Liver (tissue), 8 donors: ENCODE measurements at regions not wholly inside any gene's neighbourhood (a gene's known extent, or its start where the extent isn't known, plus 50 kb on each side); places are given as distances from the start of the nearest gene placed in this dataset.

ENCODE experiments used
- DNase-seq: peaks from one replicate; pipeline ENCODE4 v3.0.0-alpha.2; 2017; ENCODE audit warnings: low spot score
- H3K27ac ChIP-seq, 2 donors: one replicate each; pipeline ENCODE4 v1.7.0; 2013; ENCODE audit warnings: inconsistent platforms in 2 of 2, low read length in 2 of 2, control low read depth in 1 of 2, low read depth in 1 of 2, mild to moderate bottlenecking in 1 of 2
- H3K27me3 ChIP-seq, 4 donors: one replicate each; pipeline versions ENCODE4 v1.6.1 to v1.7.0; 2013; ENCODE audit warnings: low read length in 3 of 4, inconsistent platforms in 1 of 4, mild to moderate bottlenecking in 1 of 4, moderate library complexity in 1 of 4; ENCODE audit not compliant: control insufficient read depth in 4 of 4, insufficient read depth in 4 of 4
- H3K36me3 ChIP-seq, 4 donors: one replicate each; pipeline versions ENCODE4 v1.6.1 to v1.7.0; 2013; ENCODE audit warnings: low read length in 3 of 4, mild to moderate bottlenecking in 3 of 4, low read depth in 1 of 4, moderate library complexity in 1 of 4; ENCODE audit not compliant: control insufficient read depth in 4 of 4, insufficient read depth in 3 of 4
- H3K4me1 ChIP-seq, 4 donors: one replicate each; pipeline versions ENCODE4 v1.6.1 to v1.7.0; 2013; ENCODE audit warnings: low read length in 3 of 4, mild to moderate bottlenecking in 3 of 4, moderate library complexity in 1 of 4; ENCODE audit not compliant: control insufficient read depth in 4 of 4, insufficient read depth in 4 of 4
- H3K4me3 ChIP-seq, 3 donors: one replicate each; pipeline versions ENCODE4 v1.6.1 to v1.7.0; 2013; ENCODE audit warnings: low read length in 3 of 3, control low read depth in 1 of 3, low read depth in 1 of 3, mild to moderate bottlenecking in 1 of 3
- H3K9ac ChIP-seq, 2 donors: one replicate each; pipeline ENCODE4 v1.7.0; 2013; ENCODE audit warnings: low read length in 2 of 2, mild to moderate bottlenecking in 2 of 2, moderate library complexity in 2 of 2, control low read depth in 1 of 2, low read depth in 1 of 2
- H3K9me3 ChIP-seq, 4 donors: one replicate each; pipeline versions ENCODE4 v1.6.1 to v1.7.0; 2013; ENCODE audit warnings: low read length in 3 of 4; ENCODE audit not compliant: control insufficient read depth in 4 of 4
- EGR1 ChIP-seq, 2 donors: IDR thresholded peaks; 2 replicates each; pipeline ENCODE4 v1.6.1; 2016 to 2018; ENCODE audit warnings: antibody characterized with exemption in 2 of 2, low read depth in 2 of 2
- FOXA1 ChIP-seq: IDR thresholded peaks from 2 replicates; pipeline ENCODE4 v1.6.1; 2016; ENCODE audit warnings: antibody characterized with exemption
- GABPA ChIP-seq, 2 donors: IDR thresholded peaks in 1 of 2; conservative IDR thresholded peaks in 1 of 2; 2 replicates each; pipeline ENCODE4 v1.6.1; 2016; ENCODE audit warnings: antibody characterized with exemption in 2 of 2, mild to moderate bottlenecking in 1 of 2, moderate library complexity in 1 of 2
- HNF4A ChIP-seq, 2 donors: conservative IDR thresholded peaks; 2 replicates each; pipeline ENCODE4 v1.6.1; 2016; ENCODE audit warnings: antibody characterized with exemption in 2 of 2, mild to moderate bottlenecking in 2 of 2
- HNF4G ChIP-seq: IDR thresholded peaks from 2 replicates; pipeline ENCODE4 v1.6.1; 2016; ENCODE audit warnings: antibody characterized with exemption
- JUND ChIP-seq, 2 donors: IDR thresholded peaks; 2 replicates each; pipeline ENCODE4 v1.6.1; 2016; ENCODE audit warnings: antibody characterized with exemption in 2 of 2
- MAX ChIP-seq: IDR thresholded peaks from 2 replicates; pipeline ENCODE4 v1.6.1; 2016; ENCODE audit warnings: antibody characterized with exemption
- NR2F2 ChIP-seq: IDR thresholded peaks from 2 replicates; pipeline ENCODE4 v1.6.1; 2016; ENCODE audit warnings: antibody characterized with exemption
- RAD21 ChIP-seq, 2 donors: IDR thresholded peaks; 2 replicates each; pipeline ENCODE4 v1.6.1; 2016; ENCODE audit warnings: antibody characterized with exemption in 2 of 2, mild to moderate bottlenecking in 2 of 2
- SP1 ChIP-seq: IDR thresholded peaks from 2 replicates; pipeline ENCODE4 v1.6.1; 2018; ENCODE audit warnings: antibody characterized with exemption, mild to moderate bottlenecking
- YY1 ChIP-seq: IDR thresholded peaks from 2 replicates; pipeline ENCODE4 v1.6.1; 2016; ENCODE audit warnings: antibody characterized with exemption, mild to moderate bottlenecking
- ZBTB33 ChIP-seq: IDR thresholded peaks from 2 replicates; pipeline ENCODE4 v1.6.1; 2016; ENCODE audit warnings: antibody characterized with exemption
- WGBS: extraction: QIAGEN DNeasy Blood & Tissue Kit; methylation state at CpG from one replicate; pipeline ENCODE4 v1.1.7; 2013; 5-methylcytosine and 5-hydroxymethylcytosine counted together
- TF ChIP-seq, protein P1 (sequence below): IDR thresholded peaks from 2 replicates; pipeline ENCODE4 v1.6.1; 2016; ENCODE audit warnings: antibody characterized with exemption, mild to moderate bottlenecking
- TF ChIP-seq, protein P2 (sequence below): fragments of 150-350 bp; IDR thresholded peaks from 2 replicates; pipeline ENCODE4 v1.5.1; 2017; ENCODE audit warnings: improper control_type of control experiment, low read depth, low read length; ENCODE audit not compliant: missing input control
- donor health status: healthy.
- donor health status: healthy.
- donor health status: healthy.
- donor health status: healthy.
- donor health status: healthy.

GRCh38 chr5:43851741-43852140 lies 248.8 kb downstream of the NNT start (continued):
- TF ChIP-seq, protein P1, sequence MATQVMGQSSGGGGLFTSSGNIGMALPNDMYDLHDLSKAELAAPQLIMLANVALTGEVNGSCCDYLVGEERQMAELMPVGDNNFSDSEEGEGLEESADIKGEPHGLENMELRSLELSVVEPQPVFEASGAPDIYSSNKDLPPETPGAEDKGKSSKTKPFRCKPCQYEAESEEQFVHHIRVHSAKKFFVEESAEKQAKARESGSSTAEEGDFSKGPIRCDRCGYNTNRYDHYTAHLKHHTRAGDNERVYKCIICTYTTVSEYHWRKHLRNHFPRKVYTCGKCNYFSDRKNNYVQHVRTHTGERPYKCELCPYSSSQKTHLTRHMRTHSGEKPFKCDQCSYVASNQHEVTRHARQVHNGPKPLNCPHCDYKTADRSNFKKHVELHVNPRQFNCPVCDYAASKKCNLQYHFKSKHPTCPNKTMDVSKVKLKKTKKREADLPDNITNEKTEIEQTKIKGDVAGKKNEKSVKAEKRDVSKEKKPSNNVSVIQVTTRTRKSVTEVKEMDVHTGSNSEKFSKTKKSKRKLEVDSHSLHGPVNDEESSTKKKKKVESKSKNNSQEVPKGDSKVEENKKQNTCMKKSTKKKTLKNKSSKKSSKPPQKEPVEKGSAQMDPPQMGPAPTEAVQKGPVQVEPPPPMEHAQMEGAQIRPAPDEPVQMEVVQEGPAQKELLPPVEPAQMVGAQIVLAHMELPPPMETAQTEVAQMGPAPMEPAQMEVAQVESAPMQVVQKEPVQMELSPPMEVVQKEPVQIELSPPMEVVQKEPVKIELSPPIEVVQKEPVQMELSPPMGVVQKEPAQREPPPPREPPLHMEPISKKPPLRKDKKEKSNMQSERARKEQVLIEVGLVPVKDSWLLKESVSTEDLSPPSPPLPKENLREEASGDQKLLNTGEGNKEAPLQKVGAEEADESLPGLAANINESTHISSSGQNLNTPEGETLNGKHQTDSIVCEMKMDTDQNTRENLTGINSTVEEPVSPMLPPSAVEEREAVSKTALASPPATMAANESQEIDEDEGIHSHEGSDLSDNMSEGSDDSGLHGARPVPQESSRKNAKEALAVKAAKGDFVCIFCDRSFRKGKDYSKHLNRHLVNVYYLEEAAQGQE = no peak
- TF ChIP-seq GABPA (IDR thresholded peaks at IDR 0.05 in 1 of 2, conservative IDR thresholded peaks at IDR 0.05 in 1 of 2) = no peak
- TF ChIP-seq HNF4A (conservative IDR thresholded peaks at IDR 0.05) = no peak
- TF ChIP-seq, protein P2, sequence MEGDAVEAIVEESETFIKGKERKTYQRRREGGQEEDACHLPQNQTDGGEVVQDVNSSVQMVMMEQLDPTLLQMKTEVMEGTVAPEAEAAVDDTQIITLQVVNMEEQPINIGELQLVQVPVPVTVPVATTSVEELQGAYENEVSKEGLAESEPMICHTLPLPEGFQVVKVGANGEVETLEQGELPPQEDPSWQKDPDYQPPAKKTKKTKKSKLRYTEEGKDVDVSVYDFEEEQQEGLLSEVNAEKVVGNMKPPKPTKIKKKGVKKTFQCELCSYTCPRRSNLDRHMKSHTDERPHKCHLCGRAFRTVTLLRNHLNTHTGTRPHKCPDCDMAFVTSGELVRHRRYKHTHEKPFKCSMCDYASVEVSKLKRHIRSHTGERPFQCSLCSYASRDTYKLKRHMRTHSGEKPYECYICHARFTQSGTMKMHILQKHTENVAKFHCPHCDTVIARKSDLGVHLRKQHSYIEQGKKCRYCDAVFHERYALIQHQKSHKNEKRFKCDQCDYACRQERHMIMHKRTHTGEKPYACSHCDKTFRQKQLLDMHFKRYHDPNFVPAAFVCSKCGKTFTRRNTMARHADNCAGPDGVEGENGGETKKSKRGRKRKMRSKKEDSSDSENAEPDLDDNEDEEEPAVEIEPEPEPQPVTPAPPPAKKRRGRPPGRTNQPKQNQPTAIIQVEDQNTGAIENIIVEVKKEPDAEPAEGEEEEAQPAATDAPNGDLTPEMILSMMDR = no peak
- no peak for TF ChIP-seq ZBTB33

DNA sequence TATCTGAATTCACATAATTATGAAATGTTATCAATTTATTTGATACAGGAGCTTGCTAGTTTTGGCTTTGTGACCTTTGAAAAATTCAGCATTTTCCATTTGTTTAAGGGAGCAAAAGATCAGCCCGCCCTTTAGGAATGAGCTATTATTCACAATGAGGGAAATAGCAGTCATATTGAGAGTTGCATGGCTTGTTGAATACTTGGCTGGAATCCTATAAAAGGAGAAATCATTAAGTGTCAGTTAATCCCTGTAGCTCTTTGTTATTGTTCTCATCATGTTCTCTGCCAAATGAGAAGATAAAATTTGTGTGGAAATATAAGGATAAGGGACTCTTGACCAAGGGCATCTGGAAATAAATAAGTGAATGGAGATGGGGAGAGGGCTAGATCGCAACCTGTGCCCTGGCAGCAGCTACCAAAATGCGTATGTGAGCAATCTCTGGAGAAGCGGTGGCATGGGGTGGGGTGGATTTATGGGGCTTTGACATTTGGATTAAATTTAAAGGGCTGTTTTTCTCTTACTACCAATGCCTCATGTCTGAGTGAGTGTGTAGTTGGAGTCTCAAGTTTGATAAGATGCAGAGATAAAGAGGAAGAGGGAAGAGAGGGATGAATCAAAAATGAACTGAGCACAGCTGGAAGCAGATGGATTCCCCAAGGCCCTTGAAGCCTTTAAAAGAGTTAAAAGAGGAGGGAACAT lies 237.6 kb downstream of the NNT start:
- Histone ChIP-seq H3K36me3 (no peaks in the 10 kb centered on the region), H3K9me3 (no peaks in the 10 kb centered on the region), H3K4me3 (no peak overlapping the region), H3K4me1 (no peaks in the 10 kb centered on the region), H3K27ac (no peak overlapping the region), H3K27me3 (no peaks in the 10 kb centered on the region), H3K9ac (no peak overlapping the region)
- 89% methylated on average over 4 of the region's 4 CpGs for WGBS
- DNase-seq = no peak
- TF ChIP-seq HNF4G (no peak), YY1 (no peak), RAD21 (IDR thresholded peaks at IDR 0.05) (no peak), EGR1 (IDR thresholded peaks at IDR 0.05; ENCODE audit: low read depth in 2 of 2) (no peak), FOXA1 (no peak), JUND (IDR thresholded peaks at IDR 0.05) (no peak)

DNA sequence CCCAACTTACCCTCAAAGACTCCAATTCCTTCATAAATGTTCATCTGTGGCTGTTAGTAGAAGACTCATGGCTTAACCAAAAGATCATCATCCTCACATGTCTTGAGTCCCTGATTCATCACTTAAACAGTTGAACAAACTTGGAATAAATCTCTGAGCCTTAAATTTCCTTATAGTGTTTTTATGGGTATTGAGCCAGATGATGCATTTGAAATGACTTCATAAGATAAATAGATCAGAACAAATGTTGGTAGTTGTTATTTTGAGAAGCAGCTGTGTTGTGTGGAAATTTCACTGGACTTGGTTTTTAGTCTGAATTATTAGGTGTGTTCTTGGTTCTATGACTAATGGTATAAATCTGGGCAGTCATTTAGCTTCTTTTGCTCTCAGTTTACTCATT lies 236.2 kb downstream of the NNT start:
- Histone ChIP-seq H3K4me1 (no peaks in the 10 kb centered on the region), H3K36me3 (no peaks in the 10 kb centered on the region), H3K27me3 (no peaks in the 10 kb centered on the region), H3K27ac (no peak overlapping the region), H3K9me3 (no peaks in the 10 kb centered on the region), H3K4me3 (no peak overlapping the region), H3K9ac (no peak overlapping the region)
- no peak for TF ChIP-seq NR2F2
- no peak for TF ChIP-seq SP1
- no peak for TF ChIP-seq GABPA (IDR thresholded peaks at IDR 0.05 in 1 of 2, conservative IDR thresholded peaks at IDR 0.05 in 1 of 2)
- TF ChIP-seq MAX = no peak
- DNase-seq = no peak
